OCI-LY3 (cell line): ENCODE measurements at regions not wholly inside any gene's neighbourhood (a gene's known extent, or its start where the extent isn't known, plus 50 kb on each side); places are given as distances from the start of the nearest gene placed in this dataset.

Source experiments
- EZH2phosphoT487 ChIP-seq: fragments of 200-600 bp; shearing (Covaris generic); IDR thresholded peaks from 2 replicates; pipeline ENCODE4 v1.6.1; 2018; ENCODE audit warnings: antibody characterized with exemption, mixed run types, low read depth
- TF ChIP-seq, protein P1 (sequence below): fragments of 200-600, 300-600 bp; sonication (generic); IDR thresholded peaks from 2 replicates; pipeline ENCODE4 v1.5.1; 2014; ENCODE audit warnings: antibody characterized with exemption, low read length, low read depth

- TF ChIP-seq, protein P1, sequence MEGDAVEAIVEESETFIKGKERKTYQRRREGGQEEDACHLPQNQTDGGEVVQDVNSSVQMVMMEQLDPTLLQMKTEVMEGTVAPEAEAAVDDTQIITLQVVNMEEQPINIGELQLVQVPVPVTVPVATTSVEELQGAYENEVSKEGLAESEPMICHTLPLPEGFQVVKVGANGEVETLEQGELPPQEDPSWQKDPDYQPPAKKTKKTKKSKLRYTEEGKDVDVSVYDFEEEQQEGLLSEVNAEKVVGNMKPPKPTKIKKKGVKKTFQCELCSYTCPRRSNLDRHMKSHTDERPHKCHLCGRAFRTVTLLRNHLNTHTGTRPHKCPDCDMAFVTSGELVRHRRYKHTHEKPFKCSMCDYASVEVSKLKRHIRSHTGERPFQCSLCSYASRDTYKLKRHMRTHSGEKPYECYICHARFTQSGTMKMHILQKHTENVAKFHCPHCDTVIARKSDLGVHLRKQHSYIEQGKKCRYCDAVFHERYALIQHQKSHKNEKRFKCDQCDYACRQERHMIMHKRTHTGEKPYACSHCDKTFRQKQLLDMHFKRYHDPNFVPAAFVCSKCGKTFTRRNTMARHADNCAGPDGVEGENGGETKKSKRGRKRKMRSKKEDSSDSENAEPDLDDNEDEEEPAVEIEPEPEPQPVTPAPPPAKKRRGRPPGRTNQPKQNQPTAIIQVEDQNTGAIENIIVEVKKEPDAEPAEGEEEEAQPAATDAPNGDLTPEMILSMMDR, result no peak
- no peak for TF ChIP-seq EZH2phosphoT487
These were observed 1073.3 kb upstream of the RAG2 start for GRCh38 chr11:37671321-37671720.
